GM06990 (cell line): ENCODE measurements at regions not wholly inside any gene's neighbourhood (a gene's known extent, or its start where the extent isn't known, plus 50 kb on each side); places are given as distances from the start of the nearest gene placed in this dataset.

Experiments used
- DNase-seq: peaks from one replicate; pipeline ENCODE4 v3.0.0-alpha.2; 2011; ENCODE audit not compliant: insufficient read length; ENCODE audit errors: extremely low read depth
- H3K27me3 ChIP-seq: replicated peaks from 2 replicates; pipeline ENCODE4 v1.6.0; 2011; ENCODE audit warnings: low read length; ENCODE audit not compliant: control insufficient read depth, insufficient read depth
- H3K36me3 ChIP-seq: 2 replicates; pipeline ENCODE4 v1.5.1; 2011; ENCODE audit warnings: low read length; ENCODE audit not compliant: control insufficient read depth, insufficient read depth
- H3K4me3 ChIP-seq: replicated peaks from 2 replicates; pipeline ENCODE4 v1.5.1; 2011; ENCODE audit warnings: low read depth, mild to moderate bottlenecking, control low read depth, low read length
- TF ChIP-seq, protein P1 (sequence below): IDR thresholded peaks from 2 replicates; pipeline ENCODE4 v1.5.1; 2011; ENCODE audit warnings: low read length, control low read depth, mild to moderate bottlenecking, inconsistent platforms; ENCODE audit not compliant: insufficient read depth, poor library complexity, severe bottlenecking

DNA sequence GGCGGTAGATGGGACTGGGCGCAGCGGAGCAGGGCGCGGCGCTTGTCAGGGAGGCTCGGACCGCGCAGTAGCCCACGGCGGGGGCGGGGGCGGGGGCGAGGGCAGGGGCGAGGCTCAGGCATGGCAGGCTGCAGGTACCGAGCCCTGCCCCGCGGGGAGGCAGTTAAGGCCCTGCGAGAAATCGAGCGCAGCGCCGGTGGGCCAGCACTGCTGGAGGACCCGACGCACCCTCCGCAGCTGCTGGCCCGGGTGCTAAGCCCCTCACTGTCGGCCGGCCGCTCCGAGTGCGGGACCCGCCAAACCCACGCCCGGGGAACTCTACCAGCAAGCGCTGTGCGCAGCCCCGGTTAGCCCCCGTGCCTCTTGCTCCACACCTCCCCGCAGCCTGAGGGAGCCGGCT is 90.2 kb upstream of the RPL38 start:
- DNase-seq = no peak
- TF ChIP-seq, protein P1, sequence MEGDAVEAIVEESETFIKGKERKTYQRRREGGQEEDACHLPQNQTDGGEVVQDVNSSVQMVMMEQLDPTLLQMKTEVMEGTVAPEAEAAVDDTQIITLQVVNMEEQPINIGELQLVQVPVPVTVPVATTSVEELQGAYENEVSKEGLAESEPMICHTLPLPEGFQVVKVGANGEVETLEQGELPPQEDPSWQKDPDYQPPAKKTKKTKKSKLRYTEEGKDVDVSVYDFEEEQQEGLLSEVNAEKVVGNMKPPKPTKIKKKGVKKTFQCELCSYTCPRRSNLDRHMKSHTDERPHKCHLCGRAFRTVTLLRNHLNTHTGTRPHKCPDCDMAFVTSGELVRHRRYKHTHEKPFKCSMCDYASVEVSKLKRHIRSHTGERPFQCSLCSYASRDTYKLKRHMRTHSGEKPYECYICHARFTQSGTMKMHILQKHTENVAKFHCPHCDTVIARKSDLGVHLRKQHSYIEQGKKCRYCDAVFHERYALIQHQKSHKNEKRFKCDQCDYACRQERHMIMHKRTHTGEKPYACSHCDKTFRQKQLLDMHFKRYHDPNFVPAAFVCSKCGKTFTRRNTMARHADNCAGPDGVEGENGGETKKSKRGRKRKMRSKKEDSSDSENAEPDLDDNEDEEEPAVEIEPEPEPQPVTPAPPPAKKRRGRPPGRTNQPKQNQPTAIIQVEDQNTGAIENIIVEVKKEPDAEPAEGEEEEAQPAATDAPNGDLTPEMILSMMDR = no peak
- Histone ChIP-seq H3K27me3 (no peaks in the 10 kb centered on the region), H3K36me3 (no peaks in the 10 kb centered on the region), H3K4me3 (no peak overlapping the region)

DNA sequence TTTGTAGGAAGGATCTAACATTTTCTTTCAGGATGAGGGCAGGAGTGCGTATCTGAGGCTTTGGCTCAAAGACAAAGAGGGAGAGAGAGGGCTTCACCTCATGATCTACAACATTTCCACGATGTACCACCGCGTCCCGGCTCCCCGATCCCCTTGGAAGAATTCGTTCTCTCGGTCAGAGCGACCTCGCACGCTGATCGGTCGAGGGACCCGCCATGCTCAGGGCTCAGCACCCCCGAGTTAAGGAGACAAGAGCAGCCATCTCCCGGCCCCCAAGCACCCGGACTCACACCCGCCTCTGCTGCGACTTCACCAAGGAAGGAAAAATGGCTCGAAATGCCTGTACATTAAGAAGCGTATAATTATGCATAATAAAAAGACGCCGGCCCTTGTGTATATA is 89.5 kb upstream of the RPL38 start:
- Histone ChIP-seq H3K27me3 (no peaks in the 10 kb centered on the region), H3K4me3 (no peak overlapping the region), H3K36me3 (no peaks in the 10 kb centered on the region)
- TF ChIP-seq, protein P1 = no peak
- DNase-seq = no peak

DNA sequence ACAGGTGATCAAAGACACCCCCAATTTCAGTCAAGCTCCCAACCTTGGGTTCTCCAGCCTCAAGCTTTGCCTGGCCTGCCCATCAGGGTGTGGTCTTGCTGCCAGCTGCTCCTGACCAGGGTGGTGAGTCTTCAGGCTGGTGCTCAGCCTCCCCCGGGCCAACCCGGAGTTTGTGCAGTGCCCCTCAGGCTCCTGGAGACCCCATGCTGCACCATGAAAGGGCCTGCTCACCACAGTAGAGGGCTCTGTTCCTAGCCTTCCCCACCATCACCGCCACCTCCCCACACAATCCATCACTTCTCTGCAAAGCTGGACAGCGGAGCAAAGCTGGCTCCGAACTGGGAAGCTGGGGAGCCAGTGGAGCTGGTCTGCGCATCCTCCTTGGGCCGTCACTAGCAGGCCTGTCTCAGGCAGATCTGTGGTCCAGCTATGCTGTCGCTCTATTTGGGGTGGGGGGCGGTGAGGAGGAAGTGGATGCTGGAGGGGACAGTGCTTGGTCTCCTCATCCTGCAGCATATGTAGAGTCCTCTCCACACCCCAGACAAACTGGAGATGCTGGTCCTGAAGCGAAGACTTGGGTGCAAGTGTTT is 88.5 kb upstream of the RPL38 start:
- Histone ChIP-seq H3K4me3 (no peak overlapping the region), H3K27me3 (no peaks in the 10 kb centered on the region), H3K36me3 (no peaks in the 10 kb centered on the region)
- TF ChIP-seq, protein P1 = no peak
- no peak for DNase-seq

DNA sequence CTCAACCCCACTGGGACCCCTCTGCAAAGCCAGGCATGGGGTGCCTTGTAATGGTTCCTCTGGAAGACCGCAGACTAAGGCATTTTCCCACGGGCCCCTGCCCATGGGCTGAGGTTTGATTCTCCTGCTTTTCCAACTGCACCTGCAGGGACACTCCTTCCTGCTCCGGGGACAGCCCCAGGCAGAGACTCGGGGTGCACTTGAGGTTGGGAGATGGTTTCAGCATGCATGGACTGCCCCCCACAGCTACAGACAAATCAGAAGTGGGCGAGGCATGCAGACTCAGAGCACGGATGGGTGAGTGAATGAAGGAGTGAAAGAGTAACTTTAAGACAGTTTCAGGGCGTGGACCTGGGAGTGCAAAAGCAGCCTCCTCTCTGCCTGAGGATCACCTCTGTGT is 87.9 kb upstream of the RPL38 start:
- no peak for DNase-seq
- TF ChIP-seq, protein P1 = no peak
- Histone ChIP-seq H3K4me3 (no peak overlapping the region), H3K36me3 (no peaks in the 10 kb centered on the region), H3K27me3 (no peaks in the 10 kb centered on the region)

DNA sequence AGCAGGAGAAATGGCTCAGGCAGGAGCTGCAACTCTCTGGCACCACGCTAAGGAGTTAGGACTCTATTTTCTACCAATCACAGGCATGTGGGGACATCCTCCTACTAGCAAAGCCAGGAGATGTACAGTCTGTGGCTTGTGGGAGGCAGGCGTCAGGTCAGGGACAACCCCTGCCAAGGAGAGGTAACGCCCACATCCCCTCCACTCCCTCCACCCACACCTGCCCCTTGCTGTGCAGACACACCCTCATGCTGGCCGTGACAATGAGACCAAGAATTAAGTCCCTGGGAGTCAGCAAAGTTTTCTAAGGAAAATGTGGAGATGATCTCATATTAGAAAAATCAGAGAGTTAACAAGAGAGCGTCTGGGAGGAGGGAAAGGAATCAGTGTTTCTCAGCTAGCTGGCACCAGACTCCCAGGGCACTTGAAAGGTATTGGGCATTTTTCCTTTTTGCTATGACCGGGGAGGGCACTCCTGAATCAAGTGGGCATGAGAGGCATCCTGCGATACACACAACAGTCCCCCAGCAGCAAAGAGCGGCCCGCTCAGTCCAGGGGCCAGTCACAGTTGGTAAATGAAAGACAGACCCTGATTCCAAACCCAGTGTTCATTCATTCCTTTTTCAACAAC is 87.3 kb upstream of the RPL38 start:
- TF ChIP-seq, protein P1 = no peak
- Histone ChIP-seq H3K36me3 (no peaks in the 10 kb centered on the region), H3K27me3 (no peaks in the 10 kb centered on the region), H3K4me3 (no peak overlapping the region)
- DNase-seq = no peak
